Upper lobe of right lung (tissue), 1 donor: ENCODE measurements at regions not wholly inside any gene's neighbourhood (a gene's known extent, or its start where the extent isn't known, plus 50 kb on each side); places are given as distances from the start of the nearest gene placed in this dataset.
A peak's percentile ranks its signal among the peaks of the same experiment; 100 is the strongest.
"Not testable (repeated sequence)": the region's sequence is repeated elsewhere in the genome, so short reads cannot be mapped to it uniquely, and the experiment has no call there.

Source experiments
- ATAC-seq: fragments of 200-7000 bp; cut with Tn5 transposase; one replicate; pipeline ENCODE4 v1.9.1; 2020; ENCODE audit warnings: mild to moderate bottlenecking, moderate library complexity
- DNase-seq: peaks from one replicate; pipeline ENCODE4 v3.0.0-alpha.2; 2020
- H3K27ac ChIP-seq: fragments of 200-600 bp; one replicate; pipeline ENCODE4 v1.8.0; 2022
- H3K27me3 ChIP-seq: fragments of 200-600 bp; one replicate; pipeline ENCODE4 v1.8.0; 2022; ENCODE audit warnings: mild to moderate bottlenecking
- H3K36me3 ChIP-seq: fragments of 200-600 bp; one replicate; pipeline ENCODE4 v1.8.0; 2022
- H3K4me1 ChIP-seq: fragments of 200-600 bp; one replicate; pipeline ENCODE4 v1.8.0; 2022
- H3K4me3 ChIP-seq: fragments of 200-600 bp; one replicate; pipeline ENCODE4 v1.8.0; 2022; ENCODE audit warnings: mild to moderate bottlenecking
- H3K9me3 ChIP-seq: fragments of 200-600 bp; one replicate; pipeline ENCODE4 v1.8.0; 2022
- CTCF ChIP-seq: fragments of 200-600 bp; IDR thresholded peaks from one replicate; pipeline ENCODE4 v1.8.0; 2022; ENCODE audit warnings: antibody characterized with exemption
- intact Hi-C: fragments of 100-400 bp; cut with DNase I; formaldehyde crosslinking; loops from one replicate; pipeline ENCODE4 v1.11.0; 2022
- donor health status: DM: no; HTN: yes; CAD: no; lungs with severe emphysema.

GRCh38 chr1:9459816-9460407 is 79.4 kb upstream of the SLC25A33 start:
- intact Hi-C loops = no loop called here
- ATAC-seq = no peak
- Histone ChIP-seq H3K9me3 (no peaks in the 10 kb centered on the region), H3K36me3 (no peaks in the 10 kb centered on the region), H3K4me1 (no peaks in the 10 kb centered on the region), H3K27me3 (no peaks in the 10 kb centered on the region), H3K4me3 (no peak overlapping the region), H3K27ac (no peak overlapping the region)
- DNase-seq = no peak
- no peak for TF ChIP-seq CTCF

GRCh38 chr1:9465640-9466039 is 73.6 kb upstream of the SLC25A33 start:
- Histone ChIP-seq H3K4me3 (no peak overlapping the region), H3K4me1 (no peaks in the 10 kb centered on the region), H3K27ac (no peak overlapping the region), H3K36me3 (no peaks in the 10 kb centered on the region), H3K27me3 (no peaks in the 10 kb centered on the region), H3K9me3 (no peaks in the 10 kb centered on the region)
- no peak for DNase-seq
- intact Hi-C loops = no loop called here
- TF ChIP-seq CTCF = no peak
- no peak for ATAC-seq

- TF ChIP-seq CTCF = no peak
- DNase-seq (peak; percentile 68), ATAC-seq (peak; percentile 82)
- H3K4me1 ChIP-seq = no peaks in the 10 kb centered on the region
- H3K9me3 ChIP-seq = no peaks in the 10 kb centered on the region
- H3K4me3 ChIP-seq = no peak overlapping the region
- H3K36me3 ChIP-seq = no peaks in the 10 kb centered on the region
- intact Hi-C loops = no loop called here
- no peaks in the 10 kb centered on the region for H3K27me3 ChIP-seq
- H3K27ac ChIP-seq = peak overlapping the region; percentile 30
These were observed 72.2 kb upstream of the SLC25A33 start for GRCh38 chr1:9466780-9467758.

- H3K9me3 ChIP-seq, intact Hi-C loops: not testable (repeated sequence)
These were observed 69.4 kb upstream of the SLC25A33 start for GRCh38 chr1:9469882-9470281.

GRCh38 chr1:9471679-9472078 is 67.6 kb upstream of the SLC25A33 start:
- peaks cover 9% of the 10 kb centered on the region for H3K27me3 ChIP-seq
- TF ChIP-seq CTCF = no peak
- no peaks in the 10 kb centered on the region for H3K36me3 ChIP-seq
- H3K4me3 ChIP-seq = no peak overlapping the region
- no peaks in the 10 kb centered on the region for H3K9me3 ChIP-seq
- no peaks in the 10 kb centered on the region for H3K4me1 ChIP-seq
- no peak for ATAC-seq
- intact Hi-C loops = no loop called here
- DNase-seq = no peak
- H3K27ac ChIP-seq = no peak overlapping the region

More at GRCh38 chr1:9469882-9470281, 69.4 kb upstream of the SLC25A33 start:
- H3K27me3 ChIP-seq, DNase-seq, H3K4me3 ChIP-seq, H3K4me1 ChIP-seq, ATAC-seq, H3K36me3 ChIP-seq, H3K27ac ChIP-seq: not testable (repeated sequence)

- Histone ChIP-seq H3K9me3 (no peaks in the 10 kb centered on the region), H3K27ac (no peak overlapping the region), H3K4me1 (no peaks in the 10 kb centered on the region), H3K27me3 (peaks cover 9% of the 10 kb centered on the region), H3K36me3 (no peaks in the 10 kb centered on the region), H3K4me3 (no peak overlapping the region)
- DNase-seq (no peak), ATAC-seq (no peak)
- TF ChIP-seq CTCF = no peak
- intact Hi-C loops = no loop called here
These were observed 66.8 kb upstream of the SLC25A33 start for GRCh38 chr1:9472386-9473031.
